ENCODE measurements at regions not wholly inside any gene's neighbourhood (a gene's known extent, or its start where the extent isn't known, plus 50 kb on each side); places are given as distances from the start of the nearest gene placed in this dataset.

DNA sequence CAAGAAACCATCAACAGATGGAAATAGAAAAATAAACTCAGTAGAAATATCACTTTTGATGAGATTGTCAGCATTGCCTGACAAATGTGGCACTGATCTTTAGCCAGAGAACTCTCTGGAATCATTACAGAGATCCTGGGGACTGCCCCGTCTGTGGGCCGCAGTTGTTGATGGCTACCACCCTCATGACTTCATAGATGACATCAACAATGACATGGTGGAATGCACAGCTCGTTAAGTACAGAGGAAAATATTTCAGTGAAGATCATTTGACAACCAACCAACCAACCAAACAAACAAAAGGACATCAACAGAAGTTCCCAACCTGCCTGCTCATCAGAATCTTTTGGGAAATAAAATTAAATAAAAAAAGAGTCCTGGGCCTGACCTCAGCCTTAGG is 132.6 kb downstream of the UCHL1 start:
- TF ChIP-seq, protein P1, sequence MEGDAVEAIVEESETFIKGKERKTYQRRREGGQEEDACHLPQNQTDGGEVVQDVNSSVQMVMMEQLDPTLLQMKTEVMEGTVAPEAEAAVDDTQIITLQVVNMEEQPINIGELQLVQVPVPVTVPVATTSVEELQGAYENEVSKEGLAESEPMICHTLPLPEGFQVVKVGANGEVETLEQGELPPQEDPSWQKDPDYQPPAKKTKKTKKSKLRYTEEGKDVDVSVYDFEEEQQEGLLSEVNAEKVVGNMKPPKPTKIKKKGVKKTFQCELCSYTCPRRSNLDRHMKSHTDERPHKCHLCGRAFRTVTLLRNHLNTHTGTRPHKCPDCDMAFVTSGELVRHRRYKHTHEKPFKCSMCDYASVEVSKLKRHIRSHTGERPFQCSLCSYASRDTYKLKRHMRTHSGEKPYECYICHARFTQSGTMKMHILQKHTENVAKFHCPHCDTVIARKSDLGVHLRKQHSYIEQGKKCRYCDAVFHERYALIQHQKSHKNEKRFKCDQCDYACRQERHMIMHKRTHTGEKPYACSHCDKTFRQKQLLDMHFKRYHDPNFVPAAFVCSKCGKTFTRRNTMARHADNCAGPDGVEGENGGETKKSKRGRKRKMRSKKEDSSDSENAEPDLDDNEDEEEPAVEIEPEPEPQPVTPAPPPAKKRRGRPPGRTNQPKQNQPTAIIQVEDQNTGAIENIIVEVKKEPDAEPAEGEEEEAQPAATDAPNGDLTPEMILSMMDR (IDR thresholded peaks at IDR 0.05; ENCODE audit: insufficient read depth, low read length, poor library complexity, severe bottlenecking): no peak
- no peak for TF ChIP-seq EZH2phosphoT487 (conservative IDR thresholded peaks at IDR 0.05; ENCODE audit: low read length)
